Adrenal gland (tissue), 9 donors: ENCODE measurements at regions not wholly inside any gene's neighbourhood (a gene's known extent, or its start where the extent isn't known, plus 50 kb on each side); places are given as distances from the start of the nearest gene placed in this dataset.

Source experiments
- DNase-seq, 7 donors: peaks; one replicate each; pipeline ENCODE4 v3.0.0-alpha.2; 2019 to 2020
- H3K27ac ChIP-seq, 5 donors: fragments of 200-600 bp; sonication (generic) in 4 of 5; 1 replicate in 3 of 5; 2 replicates in 2 of 5; pipeline versions ENCODE4 v1.5.1 to v1.8.0; 2016 to 2020; ENCODE audit warnings: mild to moderate bottlenecking in 1 of 5
- H3K27me3 ChIP-seq: fragments of 200-600 bp; 2 replicates; pipeline ENCODE4 v1.8.0; 2021
- H3K36me3 ChIP-seq, 2 donors: fragments of 200-600 bp; replicated peaks in 1 of 2; 1 replicate in 1 of 2; 2 replicates in 1 of 2; pipeline versions ENCODE4 v1.5.1 to v1.8.0; 2018 to 2022
- H3K4me1 ChIP-seq, 2 donors: fragments of 200-600 bp; replicated peaks in 1 of 2; 1 replicate in 1 of 2; 2 replicates in 1 of 2; pipeline versions ENCODE4 v1.5.1 to v1.8.0; 2018 to 2021
- H3K4me3 ChIP-seq, 4 donors: fragments of 200-600 bp; sonication (generic) in 3 of 4; one replicate each; pipeline ENCODE4 v1.5.1; 2016 to 2018
- H3K9me3 ChIP-seq, 3 donors: fragments of 200-600 bp; sonication (generic) in 1 of 3; replicated peaks in 1 of 3; 1 replicate in 2 of 3; 2 replicates in 1 of 3; pipeline versions ENCODE4 v1.5.1 to v1.8.0; 2016 to 2021
- POLR2A ChIP-seq, 2 donors: fragments of 450-650 bp; IDR thresholded peaks; one replicate each; pipeline ENCODE4 v1.6.1; 2017; ENCODE audit warnings: antibody characterized with exemption in 2 of 2, mild to moderate bottlenecking in 2 of 2, moderate library complexity in 1 of 2
- WGBS, 4 donors: extraction: QIAGEN DNeasy Blood & Tissue Kit in 2 of 4; methylation state at CpG; one replicate each; pipeline versions ENCODE4 v1.1.5 to v1.1.7; 2013 to 2017; 5-methylcytosine and 5-hydroxymethylcytosine counted together
- intact Hi-C, 2 donors: fragments of 100-400 bp; cut with DNase I; formaldehyde crosslinking; loops; one replicate each; pipeline versions ENCODE4 v1.14.1 to v1.15.0; 2022 to 2023
- TF ChIP-seq, protein P1 (sequence below), 6 experiments: fragments of 450-650 bp in 4 of 6; fragments of 200-600 bp in 2 of 6; sonication (generic) in 1 of 6; IDR thresholded peaks; 1 replicate in 5 of 6; 2 replicates in 1 of 6; pipeline versions ENCODE4 v1.5.1 to v1.8.0; 2016 to 2021; ENCODE audit warnings: antibody characterized with exemption in 6 of 6, mild to moderate bottlenecking in 2 of 6, moderate library complexity in 1 of 6
- donor health status: healthy with polysubstance abuse.
- donor health status: Bipolar disorder and iron deficiency.
- donor health status: DM: yes; HTN: yes; CAD: no.
- donor health status: DM: no; HTN: no; CAD: no.
- donor health status: DM: no; HTN: no; CAD: no.

DNA sequence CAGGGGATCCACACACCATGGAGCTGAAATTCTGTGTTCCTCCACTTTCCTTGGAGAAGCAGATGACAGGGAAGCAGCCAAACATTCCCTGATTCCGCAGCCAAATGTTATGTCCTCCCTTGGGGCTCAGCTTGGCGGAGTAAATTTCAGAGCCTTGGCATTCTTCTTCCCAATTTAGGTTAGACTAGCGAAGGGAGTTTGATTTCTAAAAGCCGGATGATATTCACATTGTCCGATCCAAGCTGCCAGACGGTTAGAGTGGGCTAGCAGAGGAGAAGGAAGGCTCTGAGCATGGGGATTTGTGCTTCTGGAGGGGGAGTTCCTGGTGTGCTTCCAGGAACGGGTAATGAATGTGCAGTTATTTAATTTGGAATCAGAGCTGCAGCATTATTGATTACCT is 380.4 kb upstream of the EEF2KMT start:
- Histone ChIP-seq H3K27me3 (no peaks in the 10 kb centered on the region), H3K27ac (no peak overlapping the region), H3K36me3 (no peaks in the 10 kb centered on the region), H3K4me3 (no peak overlapping the region), H3K4me1 (no peaks in the 10 kb centered on the region), H3K9me3 (no peaks in the 10 kb centered on the region)
- TF ChIP-seq POLR2A (IDR thresholded peaks at IDR 0.05): no peak
- TF ChIP-seq, protein P1, sequence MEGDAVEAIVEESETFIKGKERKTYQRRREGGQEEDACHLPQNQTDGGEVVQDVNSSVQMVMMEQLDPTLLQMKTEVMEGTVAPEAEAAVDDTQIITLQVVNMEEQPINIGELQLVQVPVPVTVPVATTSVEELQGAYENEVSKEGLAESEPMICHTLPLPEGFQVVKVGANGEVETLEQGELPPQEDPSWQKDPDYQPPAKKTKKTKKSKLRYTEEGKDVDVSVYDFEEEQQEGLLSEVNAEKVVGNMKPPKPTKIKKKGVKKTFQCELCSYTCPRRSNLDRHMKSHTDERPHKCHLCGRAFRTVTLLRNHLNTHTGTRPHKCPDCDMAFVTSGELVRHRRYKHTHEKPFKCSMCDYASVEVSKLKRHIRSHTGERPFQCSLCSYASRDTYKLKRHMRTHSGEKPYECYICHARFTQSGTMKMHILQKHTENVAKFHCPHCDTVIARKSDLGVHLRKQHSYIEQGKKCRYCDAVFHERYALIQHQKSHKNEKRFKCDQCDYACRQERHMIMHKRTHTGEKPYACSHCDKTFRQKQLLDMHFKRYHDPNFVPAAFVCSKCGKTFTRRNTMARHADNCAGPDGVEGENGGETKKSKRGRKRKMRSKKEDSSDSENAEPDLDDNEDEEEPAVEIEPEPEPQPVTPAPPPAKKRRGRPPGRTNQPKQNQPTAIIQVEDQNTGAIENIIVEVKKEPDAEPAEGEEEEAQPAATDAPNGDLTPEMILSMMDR (IDR thresholded peaks at IDR 0.05): no peak
- 56 to 63% (median 59%) methylated on average over 7 of the region's 7 CpGs for WGBS, 4 donors
- intact Hi-C loops: no loop called here
- no peak for DNase-seq

DNA sequence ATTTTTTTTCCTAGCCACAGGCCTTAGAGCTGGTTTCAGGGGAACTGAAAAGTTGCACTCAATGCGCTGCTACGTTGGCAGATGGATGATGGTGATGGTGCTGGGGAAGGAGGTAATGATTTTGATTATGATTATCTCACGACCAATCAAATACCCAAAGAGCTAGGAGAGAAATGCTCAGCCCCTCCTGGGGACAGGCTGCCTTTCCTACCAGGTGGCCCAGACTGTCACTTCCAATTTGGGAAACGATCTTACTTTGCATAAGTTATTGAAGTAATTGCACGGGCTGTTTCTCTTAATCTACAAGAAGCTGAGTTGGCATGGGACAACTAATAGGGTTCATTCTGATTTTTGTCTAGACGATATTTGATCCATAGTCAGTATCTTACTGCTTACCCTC is 379.7 kb upstream of the EEF2KMT start:
- Histone ChIP-seq H3K9me3 (no peaks in the 10 kb centered on the region), H3K27ac (no peak overlapping the region), H3K27me3 (no peaks in the 10 kb centered on the region), H3K4me1 (no peaks in the 10 kb centered on the region), H3K36me3 (no peaks in the 10 kb centered on the region), H3K4me3 (no peak overlapping the region)
- 56 to 67% (median 63%) methylated on average over 6 of the region's 6 CpGs for WGBS, 4 donors
- intact Hi-C loops: no loop called here
- TF ChIP-seq, protein P1 (IDR thresholded peaks at IDR 0.05): no peak
- no peak for TF ChIP-seq POLR2A (IDR thresholded peaks at IDR 0.05)
- no peak for DNase-seq

DNA sequence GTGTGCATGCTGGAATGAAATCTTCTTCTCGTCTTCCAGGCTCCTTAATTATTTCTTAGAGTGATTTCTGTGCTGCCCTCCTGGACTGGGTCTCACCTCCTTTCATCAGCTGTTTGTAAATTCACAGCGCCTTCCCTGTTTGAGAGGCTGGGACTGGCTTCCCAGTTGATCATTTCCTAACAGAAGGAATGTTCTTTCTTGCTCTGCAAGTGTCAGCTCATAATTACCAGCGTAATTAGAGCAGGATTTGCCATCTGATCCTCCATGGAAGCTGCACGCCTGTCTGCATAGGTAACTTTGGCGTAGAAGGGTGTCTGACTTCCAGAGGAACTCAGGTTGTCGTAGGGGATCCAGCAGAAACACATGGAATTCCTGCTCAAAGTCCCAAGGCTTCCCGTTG is 375.0 kb upstream of the EEF2KMT start:
- Histone ChIP-seq H3K9me3 (no peaks in the 10 kb centered on the region), H3K27ac (no peak overlapping the region), H3K27me3 (peaks cover 3% of the 10 kb centered on the region), H3K36me3 (no peaks in the 10 kb centered on the region), H3K4me1 (no peaks in the 10 kb centered on the region), H3K4me3 (no peak overlapping the region)
- intact Hi-C loops: no loop called here
- 20 to 35% (median 27%) methylated on average over 6 to 7 of the region's 7 CpGs for WGBS, 4 donors
- no peak for DNase-seq
- TF ChIP-seq, protein P1 (IDR thresholded peaks at IDR 0.05): no peak
- TF ChIP-seq POLR2A (IDR thresholded peaks at IDR 0.05): no peak

DNA sequence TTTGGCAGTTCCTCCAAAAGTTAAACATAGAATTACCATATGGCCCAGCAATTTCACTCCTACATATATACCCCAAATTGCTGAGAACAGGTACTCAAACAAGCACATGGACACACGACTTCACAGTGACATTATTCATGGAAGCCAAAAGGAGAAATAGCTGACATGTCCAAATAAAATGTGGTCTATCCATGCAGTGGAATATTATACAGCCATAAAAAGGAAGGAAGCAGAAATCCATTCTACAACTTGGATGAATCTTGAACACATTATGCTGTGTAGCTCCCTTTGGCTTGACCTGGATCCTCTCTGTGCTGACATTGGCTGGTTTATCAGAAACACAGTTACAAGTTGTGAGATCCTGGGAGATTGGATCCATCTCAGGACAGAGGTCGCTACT is 370.9 kb upstream of the EEF2KMT start:
- Histone ChIP-seq H3K9me3 (no peaks in the 10 kb centered on the region), H3K4me1 (no peaks in the 10 kb centered on the region), H3K27ac (no peak overlapping the region), H3K27me3 (peaks cover 3% of the 10 kb centered on the region), H3K4me3 (no peak overlapping the region), H3K36me3 (no peaks in the 10 kb centered on the region)
- TF ChIP-seq POLR2A (IDR thresholded peaks at IDR 0.05): no peak
- TF ChIP-seq, protein P1 (IDR thresholded peaks at IDR 0.05): no peak
- intact Hi-C loops: no loop called here
- WGBS, 4 donors: 61 to 75% (median 66%) methylated on average over 2 of the region's 2 CpGs
- no peak for DNase-seq
